HCT116 (cell line): ENCODE measurements at regions not wholly inside any gene's neighbourhood (a gene's known extent, or its start where the extent isn't known, plus 50 kb on each side); places are given as distances from the start of the nearest gene placed in this dataset.

ENCODE experiments used
- ATAC-seq: fragments of 200-7000 bp; cut with Tn5 transposase; 2 replicates; pipeline ENCODE4 v1.9.1; 2020; ENCODE audit warnings: mild to moderate bottlenecking, moderate library complexity
- BruUV-seq: library from RNA; stranded (reverse); fragments of 400-500 nt; replicated peaks from 2 replicates; lab custom pipeline; 2021; lab: Mats Ljungman, UMichigan
- CTCF ChIA-PET: fragments of 300-600 bp; sonication (Branson Sonifier 250); formaldehyde crosslinking; loops from one replicate; lab custom pipeline; 2021; ENCODE audit warnings: antibody characterized with exemption; lab: Charles Lee
- POLR2A ChIA-PET: fragments of 300-600, 350-600 bp; sonication (Branson Sonifier 250); formaldehyde crosslinking; loops from one replicate; lab custom pipeline; 2021; ENCODE audit warnings: antibody characterized with exemption; lab: Charles Lee
- RAD21 ChIA-PET, 2 experiments: fragments of 300-600 bp; sonication (Branson Sonifier 250); formaldehyde crosslinking; loops; one replicate each; lab custom pipeline; 2023; ENCODE audit warnings: low total read pairs in 2 of 2; ENCODE audit not compliant: uncharacterized antibody in 2 of 2, unreplicated experiment in 2 of 2, low non-redundant PET in 1 of 2; lab: Charles Lee
- DNase-seq: peaks from one replicate; pipeline ENCODE4 v3.0.0-alpha.2; 2010; ENCODE audit warnings: low read depth, low spot score
- H2AFZ ChIP-seq: fragments of 200-600 bp; shearing (Covaris generic), sonication (generic); 2 replicates; pipeline ENCODE4 v1.6.1; 2017; ENCODE audit warnings: low read depth, mixed run types, mixed read lengths, antibody characterized with exemption, low read length; ENCODE audit not compliant: poor library complexity, severe bottlenecking
- H3K27ac ChIP-seq: 2 replicates; pipeline ENCODE4 v1.5.1; 2012; ENCODE audit warnings: low read depth, low read length
- H3K27me3 ChIP-seq: fragments of 200-600 bp; sonication (generic); 2 replicates; pipeline ENCODE4 v1.6.1; 2016; ENCODE audit warnings: mixed run types, low read length, mixed read lengths; ENCODE audit not compliant: insufficient read depth
- H3K36me3 ChIP-seq, 2 experiments: fragments of 200-500 bp in 1 of 2; fragments of 200-600 bp in 1 of 2; sonication (Bioruptor generic) in 1 of 2; sonication (generic) in 1 of 2; 2 replicates each; pipeline versions ENCODE4 v1.5.1 to v1.6.1; 2014 to 2016; ENCODE audit warnings: low read length in 2 of 2, inconsistent platforms in 1 of 2, mixed read lengths in 1 of 2, mixed run types in 1 of 2; ENCODE audit not compliant: insufficient read depth in 2 of 2, control insufficient read depth in 1 of 2
- H3K4me1 ChIP-seq, 2 experiments: fragments of 200-600 bp in 1 of 2; sonication (generic) in 1 of 2; 2 replicates each; pipeline versions ENCODE4 v1.5.1 to v1.6.1; 2012 to 2017; ENCODE audit warnings: low read length in 2 of 2, inconsistent platforms in 1 of 2, mild to moderate bottlenecking in 1 of 2, mixed read lengths in 1 of 2, mixed run types in 1 of 2, moderate library complexity in 1 of 2; ENCODE audit not compliant: insufficient read depth in 2 of 2, control insufficient read depth in 1 of 2
- H3K4me2 ChIP-seq: fragments of 200-600 bp; sonication (generic); 2 replicates; pipeline ENCODE4 v1.6.1; 2017; ENCODE audit warnings: mixed run types, low read length, mixed read lengths
- H3K4me3 ChIP-seq, 2 experiments: fragments of 200-600 bp in 1 of 2; sonication (generic) in 1 of 2; replicated peaks in 1 of 2; 2 replicates each; pipeline ENCODE4 v1.5.1; 2011 to 2016; ENCODE audit warnings: low read length in 2 of 2, control low read depth in 1 of 2, low read depth in 1 of 2, mild to moderate bottlenecking in 1 of 2, mixed read lengths in 1 of 2, mixed run types in 1 of 2
- H3K79me2 ChIP-seq: fragments of 200-600 bp; sonication (generic); 2 replicates; pipeline ENCODE4 v1.6.1; 2017; ENCODE audit warnings: mild to moderate bottlenecking, mixed run types, low read length, moderate library complexity, mixed read lengths; ENCODE audit not compliant: insufficient read depth
- H3K9ac ChIP-seq: fragments of 200-600 bp; sonication (generic); 2 replicates; pipeline ENCODE4 v1.6.1; 2016; ENCODE audit warnings: low read length, mixed read lengths
- H3K9me2 ChIP-seq: fragments of 200-600 bp; sonication (generic), shearing (Covaris generic); 2 replicates; pipeline ENCODE4 v1.6.1; 2017; ENCODE audit warnings: mixed run types, mild to moderate bottlenecking, moderate library complexity; ENCODE audit not compliant: insufficient read depth
- H3K9me3 ChIP-seq, 2 experiments: fragments of 200-500 bp in 1 of 2; fragments of 200-600 bp in 1 of 2; sonication (Bioruptor generic) in 1 of 2; sonication (generic) in 1 of 2; 2 replicates each; pipeline ENCODE4 v1.6.1; 2014 to 2017; ENCODE audit warnings: low read length in 2 of 2, mixed read lengths in 2 of 2, inconsistent platforms in 1 of 2, low read depth in 1 of 2, mild to moderate bottlenecking in 1 of 2, mixed run types in 1 of 2, moderate library complexity in 1 of 2; ENCODE audit not compliant: control insufficient read depth in 1 of 2, insufficient read depth in 1 of 2
- H4K20me1 ChIP-seq: fragments of 200-600 bp; sonication (generic), shearing (Covaris generic); 2 replicates; pipeline ENCODE4 v1.6.1; 2017; ENCODE audit warnings: mixed run types, mild to moderate bottlenecking, moderate library complexity; ENCODE audit not compliant: insufficient read depth
- CTCF ChIP-seq, 3 experiments: fragments of 200-600 bp in 1 of 3; sonication (generic) in 1 of 3; IDR thresholded peaks in 2 of 3; conservative IDR thresholded peaks in 1 of 3; 2 replicates each; pipeline ENCODE4 v1.5.1; 2012 to 2017; ENCODE audit warnings: low read depth in 2 of 3, low read length in 2 of 3, antibody characterized with exemption in 1 of 3, borderline replicate concordance in 1 of 3, control low read depth in 1 of 3, mild to moderate bottlenecking in 1 of 3, mixed read lengths in 1 of 3, mixed run types in 1 of 3, moderate library complexity in 1 of 3; ENCODE audit not compliant: insufficient read depth in 1 of 3
- POLR2A ChIP-seq: IDR thresholded peaks from 2 replicates; pipeline ENCODE4 v1.7.0; 2011; ENCODE audit warnings: borderline replicate concordance; ENCODE audit not compliant: insufficient read depth, insufficient read length; ENCODE audit errors: extremely low read depth
- REST ChIP-seq: IDR thresholded peaks from 2 replicates; pipeline ENCODE4 v1.6.1; 2012; ENCODE audit warnings: low read depth
- ZFX ChIP-seq: fragments of 450-650 bp; IDR thresholded peaks from 2 replicates; pipeline ENCODE4 v1.6.1; 2017
- intact Hi-C: fragments of 100-400 bp; cut with micrococcal nuclease; formaldehyde crosslinking; loops from 2 replicates; pipeline ENCODE4 v1.10.0; 2022

GRCh38 chr21:26773058-26773457, 72.2 kb downstream of the ADAMTS1 start (continued):
- TF ChIP-seq ZFX = no peak
- TF ChIP-seq REST = no peak

GRCh38 chr21:26769613-26770188, 75.5 kb downstream of the ADAMTS1 start:
- no peaks in the 10 kb centered on the region for H3K4me1 ChIP-seq
- ChIA-PET POLR2A (no interaction called here), CTCF (no interaction called here), RAD21 (no interaction called here)
- intact Hi-C loops = no loop called here
- H4K20me1 ChIP-seq = no peaks in the 10 kb centered on the region
- H3K27me3 ChIP-seq = no peaks in the 10 kb centered on the region
- H3K27ac ChIP-seq = no peak overlapping the region
- no peaks in the 10 kb centered on the region for H3K9me2 ChIP-seq
- no peaks in the 10 kb centered on the region for H3K36me3 ChIP-seq
- BruUV-seq = no TSS peak
- ATAC-seq (no peak), DNase-seq (no peak)
- H3K79me2 ChIP-seq = no peaks in the 10 kb centered on the region
- no peak overlapping the region for H3K9ac ChIP-seq
- TF ChIP-seq POLR2A (no peak), CTCF (IDR thresholded peaks at IDR 0.05 in 2 of 3, conservative IDR thresholded peaks at IDR 0.05 in 1 of 3; ENCODE audit: borderline replicate concordance in 1 of 3, insufficient read depth in 1 of 3, low read depth in 2 of 3, low read length in 2 of 3) (0 out of 6 replicates have a peak, but pooled peaks of 1 of the 3 experiments have one; percentile 11)
- H3K9me3 ChIP-seq = peaks cover 3 to 9% of the 10 kb centered on the region in 2 experiments; a peak in 2 of 4 replicates
- no peak overlapping the region for H2AFZ ChIP-seq
- H3K4me2 ChIP-seq = no peak overlapping the region
- no peak overlapping the region for H3K4me3 ChIP-seq
